ENCODE measurements at regions not wholly inside any gene's neighbourhood (a gene's known extent, or its start where the extent isn't known, plus 50 kb on each side); places are given as distances from the start of the nearest gene placed in this dataset.
"Not testable (repeated sequence)": the region's sequence is repeated elsewhere in the genome, so short reads cannot be mapped to it uniquely, and the experiment has no call there.

- TF ChIP-seq POLR2A (IDR thresholded peaks at IDR 0.05) (no peak), CTCF (IDR thresholded peaks at IDR 0.05) (no peak)
- intact Hi-C loops (cut with DNase I): no loop called here
- H3K9me3 ChIP-seq: no peaks in the 10 kb centered on the region
- no peaks in the 10 kb centered on the region for H3K36me3 ChIP-seq
- DNase-seq: no peak
- WGBS, 2 donors: 82 to 89% methylated on average over 2 of the region's 2 CpGs
- H3K4me1 ChIP-seq: no peaks in the 10 kb centered on the region
- no peaks in the 10 kb centered on the region for H3K27me3 ChIP-seq
- no peak overlapping the region for H3K4me3 ChIP-seq (replicated peaks in 1 of 3)
- H3K27ac ChIP-seq: no peak overlapping the region
Measured at GRCh38 chr14:22178333-22178839, 410.6 kb downstream of the DAD1 start.

- Histone ChIP-seq H3K4me3 (replicated peaks in 1 of 3) (no peak overlapping the region), H3K36me3 (no peaks in the 10 kb centered on the region), H3K4me1 (no peaks in the 10 kb centered on the region), H3K27ac (no peak overlapping the region), H3K9me3 (no peaks in the 10 kb centered on the region), H3K27me3 (no peaks in the 10 kb centered on the region)
- DNase-seq: no peak
- 67 to 78% methylated on average over 4 of the region's 4 CpGs for WGBS, 2 donors
- TF ChIP-seq CTCF (IDR thresholded peaks at IDR 0.05) (no peak), POLR2A (IDR thresholded peaks at IDR 0.05) (no peak)
- intact Hi-C loops (cut with DNase I): no loop called here
Measured at GRCh38 chr14:22177870-22178269, 411.2 kb downstream of the DAD1 start.

- WGBS, 2 donors: 73 to 86% methylated on average over 1 of the region's 1 CpG
- Histone ChIP-seq H3K27ac (no peak overlapping the region), H3K36me3 (no peaks in the 10 kb centered on the region), H3K27me3 (no peaks in the 10 kb centered on the region), H3K4me1 (no peaks in the 10 kb centered on the region), H3K4me3 (replicated peaks in 1 of 3) (no peak overlapping the region), H3K9me3 (no peaks in the 10 kb centered on the region)
- TF ChIP-seq POLR2A (IDR thresholded peaks at IDR 0.05) (no peak), CTCF (IDR thresholded peaks at IDR 0.05) (no peak)
- no peak for DNase-seq
- intact Hi-C loops (cut with DNase I): no loop called here
Measured at GRCh38 chr14:22176957-22177356, 412.1 kb downstream of the DAD1 start.

GRCh38 chr14:22175278-22175558 is 413.8 kb downstream of the DAD1 start:
- H3K9me3 ChIP-seq; intact Hi-C loops (cut with DNase I): not testable (repeated sequence)
- 78 to 87% methylated on average over 1 of the region's 1 CpG for WGBS, 2 donors

GRCh38 chr14:22174412-22175277 is 414.4 kb downstream of the DAD1 start:
- Histone ChIP-seq H3K4me1 (no peaks in the 10 kb centered on the region), H3K27ac (no peak overlapping the region), H3K36me3 (no peaks in the 10 kb centered on the region), H3K9me3 (no peaks in the 10 kb centered on the region), H3K27me3 (no peaks in the 10 kb centered on the region), H3K4me3 (replicated peaks in 1 of 3) (no peak overlapping the region)
- WGBS, 2 donors: 85 to 88% methylated on average over 8 of the region's 8 CpGs
- intact Hi-C loops (cut with DNase I): no loop called here
- TF ChIP-seq POLR2A (IDR thresholded peaks at IDR 0.05): no peak
- TF ChIP-seq CTCF (IDR thresholded peaks at IDR 0.05): no peak
- no peak for DNase-seq

More at GRCh38 chr14:22175278-22175558, 413.8 kb downstream of the DAD1 start:
- not testable (repeated sequence) for H3K27ac ChIP-seq; H3K27me3 ChIP-seq; H3K4me3 ChIP-seq (replicated peaks in 1 of 3); H3K36me3 ChIP-seq; H3K4me1 ChIP-seq; DNase-seq
